SU-DHL-6 (cell line): ENCODE measurements at regions not wholly inside any gene's neighbourhood (a gene's known extent, or its start where the extent isn't known, plus 50 kb on each side); places are given as distances from the start of the nearest gene placed in this dataset.
A peak's percentile ranks its signal among the peaks of the same experiment; 100 is the strongest.
"Not testable (repeated sequence)": the region's sequence is repeated elsewhere in the genome, so short reads cannot be mapped to it uniquely, and the experiment has no call there.

Experiments used
- H2AFZ ChIP-seq: fragments of 200-600 bp; sonication (generic); 2 replicates; pipeline ENCODE4 v1.6.1; 2014; ENCODE audit warnings: low read depth, mild to moderate bottlenecking, moderate library complexity, mixed read lengths, antibody characterized with exemption, low read length; ENCODE audit not compliant: severe bottlenecking
- H3F3A ChIP-seq: fragments of 200-600 bp; shearing (Covaris generic); 2 replicates; pipeline ENCODE4 v1.6.0; 2016; ENCODE audit warnings: antibody characterized with exemption, mild to moderate bottlenecking; ENCODE audit not compliant: insufficient read depth
- H3K27ac ChIP-seq: fragments of 200-600 bp; sonication (generic); 2 replicates; pipeline ENCODE4 v1.5.1; 2016; ENCODE audit warnings: low read depth, mild to moderate bottlenecking, low read length, moderate library complexity, mixed read lengths
- H3K27me3 ChIP-seq: fragments of 200-600 bp; sonication (generic), shearing (Covaris generic); 2 replicates; pipeline ENCODE4 v1.6.0; 2014; ENCODE audit warnings: mild to moderate bottlenecking, low read length
- H3K36me3 ChIP-seq: fragments of 200-600 bp; sonication (generic); 2 replicates; pipeline ENCODE4 v1.6.1; 2014; ENCODE audit warnings: mild to moderate bottlenecking, low read length, mixed read lengths
- H3K4me2 ChIP-seq: fragments of 300-600, 200-600 bp; shearing (Covaris generic), sonication (generic); 2 replicates; pipeline ENCODE4 v1.6.0; 2014; ENCODE audit warnings: low read length, low read depth, mild to moderate bottlenecking; ENCODE audit not compliant: poor library complexity, severe bottlenecking
- H3K4me3 ChIP-seq: fragments of 200-600 bp; sonication (generic); 2 replicates; pipeline ENCODE4 v1.5.1; 2014; ENCODE audit warnings: antibody characterized with exemption, low read length, mild to moderate bottlenecking, mixed read lengths; ENCODE audit not compliant: insufficient read depth, poor library complexity, severe bottlenecking
- H3K79me2 ChIP-seq: fragments of 200-600 bp; sonication (generic); 2 replicates; pipeline ENCODE4 v1.6.1; 2014; ENCODE audit warnings: mild to moderate bottlenecking, low read length, moderate library complexity; ENCODE audit not compliant: insufficient read depth
- H3K9ac ChIP-seq: fragments of 200-600 bp; sonication (generic); 2 replicates; pipeline ENCODE4 v1.7.0; 2014; ENCODE audit warnings: mild to moderate bottlenecking, low read length
- H3K9me2 ChIP-seq: fragments of 200-600 bp; sonication (generic); replicated peaks from 2 replicates; pipeline ENCODE4 v1.6.1; 2014; ENCODE audit warnings: low read length; ENCODE audit not compliant: insufficient read depth
- H3K9me3 ChIP-seq: fragments of 200-600 bp; sonication (generic); 2 replicates; pipeline ENCODE4 v1.6.1; 2014; ENCODE audit warnings: low read length, mixed read lengths; ENCODE audit not compliant: insufficient read depth
- H4K20me1 ChIP-seq: fragments of 200-600 bp; sonication (generic); 2 replicates; pipeline ENCODE4 v1.6.1; 2014; ENCODE audit warnings: low read depth, mild to moderate bottlenecking, antibody characterized with exemption, low read length, moderate library complexity, mixed read lengths
- EZH2phosphoT487 ChIP-seq: fragments of 200-600 bp; sonication (generic), shearing (Covaris generic); conservative IDR thresholded peaks from 2 replicates; pipeline ENCODE4 v1.6.1; 2018; ENCODE audit warnings: mild to moderate bottlenecking, antibody characterized with exemption, low read length, moderate library complexity, mixed read lengths
- TF ChIP-seq, protein P1 (sequence below): fragments of 200-600 bp; sonication (generic); IDR thresholded peaks from one replicate; pipeline ENCODE4 v1.5.1; 2017; ENCODE audit warnings: antibody characterized with exemption, mild to moderate bottlenecking, low read length, moderate library complexity; ENCODE audit not compliant: insufficient read depth, poor library complexity, severe bottlenecking

DNA sequence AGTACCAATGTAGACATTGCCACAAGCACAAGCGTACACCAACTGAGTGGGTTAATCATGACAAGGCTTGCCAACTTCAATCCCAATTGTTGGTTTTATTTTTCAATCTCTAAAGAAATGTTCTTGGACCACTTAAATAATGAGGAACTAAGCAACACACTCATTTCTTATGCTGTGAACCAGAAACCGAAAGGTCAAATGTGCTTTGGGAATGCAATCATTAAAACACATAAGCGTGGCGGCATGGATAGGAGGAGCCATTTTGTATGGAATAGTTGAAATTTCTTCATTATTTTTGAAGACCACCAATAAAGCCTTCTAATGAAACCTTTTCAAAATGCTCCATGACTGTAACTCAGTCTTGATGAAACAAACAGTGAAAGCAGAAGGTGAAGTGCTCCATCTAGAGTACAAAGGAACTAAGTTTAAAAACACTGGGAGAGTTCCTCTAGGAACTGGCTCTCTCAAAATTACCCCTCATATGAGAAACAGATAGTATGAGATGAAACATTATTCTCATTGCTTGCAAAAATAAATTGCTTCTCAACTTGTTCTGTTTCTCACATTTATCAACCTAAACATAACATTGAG, 113.2 kb upstream of the CHST9 start:
- Histone ChIP-seq H3K36me3 (no peaks in the 10 kb centered on the region), H3K9ac (no peak overlapping the region), H4K20me1 (no peaks in the 10 kb centered on the region), H2AFZ (no peak overlapping the region), H3K27ac (no peak overlapping the region), H3K9me3 (no peaks in the 10 kb centered on the region), H3K4me3 (no peak overlapping the region), H3K4me2 (no peak overlapping the region), H3K9me2 (no peaks in the 10 kb centered on the region), H3K79me2 (no peaks in the 10 kb centered on the region), H3F3A (no peaks in the 10 kb centered on the region), H3K27me3 (no peaks in the 10 kb centered on the region)
- TF ChIP-seq EZH2phosphoT487, result no peak
- TF ChIP-seq, protein P1, sequence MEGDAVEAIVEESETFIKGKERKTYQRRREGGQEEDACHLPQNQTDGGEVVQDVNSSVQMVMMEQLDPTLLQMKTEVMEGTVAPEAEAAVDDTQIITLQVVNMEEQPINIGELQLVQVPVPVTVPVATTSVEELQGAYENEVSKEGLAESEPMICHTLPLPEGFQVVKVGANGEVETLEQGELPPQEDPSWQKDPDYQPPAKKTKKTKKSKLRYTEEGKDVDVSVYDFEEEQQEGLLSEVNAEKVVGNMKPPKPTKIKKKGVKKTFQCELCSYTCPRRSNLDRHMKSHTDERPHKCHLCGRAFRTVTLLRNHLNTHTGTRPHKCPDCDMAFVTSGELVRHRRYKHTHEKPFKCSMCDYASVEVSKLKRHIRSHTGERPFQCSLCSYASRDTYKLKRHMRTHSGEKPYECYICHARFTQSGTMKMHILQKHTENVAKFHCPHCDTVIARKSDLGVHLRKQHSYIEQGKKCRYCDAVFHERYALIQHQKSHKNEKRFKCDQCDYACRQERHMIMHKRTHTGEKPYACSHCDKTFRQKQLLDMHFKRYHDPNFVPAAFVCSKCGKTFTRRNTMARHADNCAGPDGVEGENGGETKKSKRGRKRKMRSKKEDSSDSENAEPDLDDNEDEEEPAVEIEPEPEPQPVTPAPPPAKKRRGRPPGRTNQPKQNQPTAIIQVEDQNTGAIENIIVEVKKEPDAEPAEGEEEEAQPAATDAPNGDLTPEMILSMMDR, result peak; percentile 12

DNA sequence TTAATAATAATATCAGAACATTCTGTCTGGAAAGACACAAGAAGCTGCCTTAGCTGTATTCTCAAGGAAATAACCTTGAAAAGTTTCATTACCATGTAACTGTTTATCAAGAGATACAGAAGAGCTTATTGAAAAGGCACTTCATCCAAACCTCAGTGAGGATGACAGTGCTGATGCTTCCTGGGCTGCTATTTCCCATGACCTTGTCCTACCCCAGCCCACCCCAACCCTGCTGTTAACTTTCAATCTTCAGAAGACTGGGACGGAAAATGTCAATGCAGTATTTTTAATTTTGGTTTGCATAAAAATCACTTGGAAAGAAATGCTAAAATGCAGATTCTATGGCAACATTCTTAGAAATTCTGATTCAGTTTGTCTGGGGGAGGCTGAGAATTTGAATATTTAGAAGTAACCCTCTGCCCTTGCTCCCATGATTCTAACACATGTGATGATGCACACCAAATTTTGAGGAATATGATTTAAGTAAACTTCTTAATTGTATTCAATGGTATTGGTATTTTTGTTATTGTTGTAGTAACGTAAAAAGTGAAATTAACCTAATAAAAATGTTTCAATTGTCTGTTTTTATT, 101.0 kb upstream of the CHST9 start:
- H3K9ac ChIP-seq, H3K4me3 ChIP-seq, H3K9me2 ChIP-seq, H3K79me2 ChIP-seq, H3K36me3 ChIP-seq, H2AFZ ChIP-seq, H4K20me1 ChIP-seq, H3K4me2 ChIP-seq, H3F3A ChIP-seq, H3K27me3 ChIP-seq, H3K27ac ChIP-seq, H3K9me3 ChIP-seq: not testable (repeated sequence)

DNA sequence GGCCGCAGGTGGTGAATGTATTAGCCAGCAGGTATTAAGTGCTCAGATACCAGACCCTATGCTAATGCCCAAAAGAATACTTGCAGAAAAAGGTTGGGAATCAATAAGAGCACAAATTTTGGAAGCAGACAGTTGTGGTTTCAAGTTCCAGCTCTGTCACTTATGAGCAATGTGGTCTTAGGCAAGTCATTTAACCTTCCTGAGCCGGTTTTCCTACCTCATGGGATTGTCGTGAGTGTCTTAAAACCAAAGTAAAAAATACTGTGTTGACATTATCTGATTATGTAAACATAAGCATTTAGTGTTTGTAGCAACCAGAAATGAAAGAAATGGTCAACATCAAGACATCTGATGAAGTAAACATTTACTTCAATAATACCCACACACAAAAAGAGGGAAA, 93.0 kb upstream of the CHST9 start:
- Histone ChIP-seq H3K36me3 (no peaks in the 10 kb centered on the region), H3K9me3 (no peaks in the 10 kb centered on the region), H3K9ac (no peak overlapping the region), H3K4me2 (no peak overlapping the region), H3K4me3 (no peak overlapping the region), H3F3A (no peaks in the 10 kb centered on the region), H3K79me2 (no peaks in the 10 kb centered on the region), H3K27me3 (no peaks in the 10 kb centered on the region), H2AFZ (no peak overlapping the region), H4K20me1 (no peaks in the 10 kb centered on the region), H3K27ac (no peak overlapping the region), H3K9me2 (no peaks in the 10 kb centered on the region)
- no peak for TF ChIP-seq EZH2phosphoT487
- TF ChIP-seq, protein P1, result no peak

DNA sequence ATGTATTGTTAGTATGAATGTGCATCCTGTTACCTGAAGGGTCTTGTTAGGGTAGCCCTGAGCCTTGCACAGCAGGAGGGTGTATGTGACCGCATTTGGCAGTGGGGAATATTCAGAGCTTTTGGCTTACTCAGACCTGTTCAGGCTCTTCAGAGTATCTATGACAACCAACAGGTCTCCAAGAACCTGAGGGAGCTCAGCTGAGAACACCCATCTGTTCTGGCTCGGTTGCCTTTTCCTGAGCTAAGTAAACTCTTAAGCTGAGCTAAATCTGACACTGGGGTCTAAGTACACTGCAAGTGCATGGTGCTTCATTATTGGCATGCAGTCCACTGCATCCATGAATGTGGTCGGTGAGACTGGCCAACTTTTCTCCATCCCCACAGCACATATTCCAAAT, 92.4 kb upstream of the CHST9 start:
- Histone ChIP-seq H3K36me3 (no peaks in the 10 kb centered on the region), H3K9me2 (no peaks in the 10 kb centered on the region), H3K79me2 (no peaks in the 10 kb centered on the region), H3K27ac (no peak overlapping the region), H3F3A (no peaks in the 10 kb centered on the region), H3K27me3 (no peaks in the 10 kb centered on the region), H3K4me3 (no peak overlapping the region), H3K4me2 (no peak overlapping the region), H2AFZ (no peak overlapping the region), H3K9me3 (no peaks in the 10 kb centered on the region), H4K20me1 (no peaks in the 10 kb centered on the region), H3K9ac (no peak overlapping the region)
- no peak for TF ChIP-seq EZH2phosphoT487
- TF ChIP-seq, protein P1, result no peak
